Frontal cortex (tissue), 3 donors: ENCODE measurements at regions not wholly inside any gene's neighbourhood (a gene's known extent, or its start where the extent isn't known, plus 50 kb on each side); places are given as distances from the start of the nearest gene placed in this dataset.

Source experiments
- DNase-seq, 2 donors: peaks; one replicate each; pipeline ENCODE4 v3.0.0; 2012; ENCODE audit warnings: low spot score in 2 of 2
- FAIRE-seq: peaks from 2 replicates; lab custom pipeline; 2012; peaks lifted over from hg19 to GRCh38; lab: Jason Lieb, UNC
- donor health status: control.
- donor health status: control.
- donor health status: control.

DNA sequence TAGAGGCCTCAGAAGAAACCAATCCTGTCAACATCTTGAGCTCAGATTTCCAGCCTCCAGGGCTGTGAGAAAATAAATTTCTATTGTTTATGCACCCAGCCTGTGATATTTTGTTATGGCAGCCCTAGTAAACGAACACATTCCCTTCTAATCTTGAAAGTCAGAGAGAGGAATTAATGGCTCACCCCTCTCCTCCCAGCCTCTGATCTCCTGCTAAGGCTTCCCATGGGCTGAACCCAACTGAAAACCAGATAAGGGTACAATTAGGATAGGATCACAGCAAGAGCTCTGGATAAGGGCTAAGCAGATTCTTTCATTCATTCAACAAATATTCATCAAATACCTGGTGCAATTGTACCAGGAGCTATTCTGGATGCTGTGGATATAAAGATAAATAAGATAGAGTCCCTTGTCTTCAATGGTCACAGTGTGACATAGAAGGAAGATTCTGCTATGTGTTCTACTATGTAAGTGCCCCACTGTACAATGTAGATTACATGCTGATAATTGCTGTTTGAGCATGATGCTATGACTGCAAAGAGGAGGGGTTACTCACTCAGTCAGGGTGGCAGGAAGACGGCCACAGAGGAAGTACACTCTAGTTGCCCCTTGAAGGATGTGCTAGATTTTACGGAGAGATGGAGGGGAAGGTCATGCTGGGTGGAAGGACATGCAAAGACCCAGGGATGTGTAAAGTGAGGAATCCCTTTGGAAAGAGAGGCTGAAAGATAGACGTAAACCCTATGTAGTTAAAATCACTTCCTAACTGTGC, 203.3 kb upstream of the JUN start:
- FAIRE-seq (no peak), DNase-seq (no peak)

DNA sequence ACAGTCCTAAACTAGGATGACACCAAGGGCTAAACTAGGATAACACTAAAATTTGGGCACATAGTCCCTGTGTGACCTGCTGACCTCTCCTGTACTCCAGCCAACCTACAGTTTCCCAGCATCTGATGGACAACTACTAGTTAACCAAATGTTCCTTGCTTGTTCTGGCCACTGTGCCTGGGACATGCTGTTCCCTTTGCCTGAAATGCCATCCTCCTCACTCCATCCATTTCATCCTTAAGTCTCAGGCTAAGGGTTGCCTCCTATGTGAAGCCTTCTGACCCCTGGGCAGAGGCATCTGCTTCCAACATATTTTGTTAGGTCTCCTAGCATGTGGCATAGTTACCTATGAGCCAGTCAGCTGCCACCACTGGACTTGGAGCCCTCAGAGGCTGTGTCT, 204.9 kb upstream of the JUN start:
- DNase-seq (no peak), FAIRE-seq (no peak)

DNA sequence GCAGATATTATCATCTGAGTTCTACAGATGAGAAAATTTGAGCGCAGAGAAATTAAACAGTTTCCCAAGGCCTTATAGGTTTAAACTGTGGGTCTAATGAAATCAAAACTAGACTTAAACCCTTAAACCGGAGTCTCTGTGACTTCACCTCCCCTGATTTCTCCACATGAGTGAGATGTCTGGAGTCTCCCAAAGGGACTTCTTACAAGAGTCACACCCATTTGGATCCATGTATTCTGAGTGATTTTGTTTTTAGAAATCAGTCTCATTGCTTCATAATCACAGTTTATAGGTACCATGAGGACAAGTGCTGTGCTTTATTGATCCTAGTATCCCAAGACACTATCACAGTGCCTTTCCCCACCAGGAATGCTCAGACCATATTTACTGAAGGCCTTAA, 206.0 kb upstream of the JUN start:
- no peak for FAIRE-seq
- no peak for DNase-seq

DNA sequence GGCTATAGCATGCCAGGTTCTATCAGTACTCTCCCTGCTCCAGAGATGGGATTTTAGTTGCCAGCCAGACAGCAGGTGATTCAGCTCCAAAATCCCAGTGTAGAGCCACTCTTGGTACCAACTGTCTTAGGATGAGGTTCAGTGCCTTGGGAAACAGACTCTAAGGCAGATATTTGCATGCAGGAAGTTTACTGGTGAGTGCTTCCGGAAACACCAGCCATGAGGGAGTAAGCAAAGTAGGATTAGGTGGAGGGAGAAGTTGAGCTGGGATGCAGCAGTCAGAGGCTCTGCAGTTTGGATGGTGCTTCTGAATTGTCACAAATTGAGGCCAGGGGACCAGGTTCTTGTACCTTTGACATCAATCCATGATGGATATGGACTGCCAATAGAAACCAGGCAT, 207.5 kb upstream of the JUN start:
- FAIRE-seq: no peak
- no peak for DNase-seq

DNA sequence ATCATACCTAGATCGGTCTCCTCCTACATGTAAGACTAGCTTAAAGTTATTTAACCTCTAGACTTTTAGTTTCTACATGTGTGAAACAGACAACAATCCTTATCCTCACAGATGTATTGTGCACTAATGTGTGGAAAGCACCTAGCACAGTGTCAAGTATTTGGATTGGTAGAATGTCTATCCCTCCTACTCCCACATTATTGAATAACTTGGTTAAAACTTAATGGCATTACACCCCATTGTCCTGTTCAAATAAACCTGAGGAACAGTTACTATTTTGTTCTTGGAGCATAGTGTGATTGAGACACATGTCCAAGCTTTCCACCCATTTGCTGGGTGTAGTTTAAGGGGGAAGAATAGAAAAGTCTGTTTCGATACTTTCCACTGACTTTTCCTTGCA, 208.8 kb upstream of the JUN start:
- no peak for DNase-seq
- no peak for FAIRE-seq

DNA sequence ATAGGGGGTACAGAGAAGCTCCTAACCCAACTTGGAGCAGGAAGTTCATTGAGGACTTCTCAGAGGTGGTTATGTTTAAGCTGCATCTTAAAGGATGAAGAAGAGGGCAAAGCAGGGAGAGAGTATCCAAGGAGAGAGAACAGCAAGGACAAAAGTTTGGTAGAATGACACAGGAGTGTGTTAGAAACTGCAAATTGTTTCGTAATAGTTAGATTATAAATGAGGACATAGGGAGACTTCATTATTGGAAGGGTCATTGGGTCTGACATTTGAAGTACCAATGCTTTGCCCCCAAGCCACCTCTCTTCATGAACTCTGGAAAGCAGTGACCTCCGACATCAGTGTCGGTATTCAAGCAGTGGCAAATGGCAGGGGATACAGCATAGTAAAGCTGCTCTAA, 209.6 kb upstream of the JUN start:
- FAIRE-seq (no peak), DNase-seq (no peak)

DNA sequence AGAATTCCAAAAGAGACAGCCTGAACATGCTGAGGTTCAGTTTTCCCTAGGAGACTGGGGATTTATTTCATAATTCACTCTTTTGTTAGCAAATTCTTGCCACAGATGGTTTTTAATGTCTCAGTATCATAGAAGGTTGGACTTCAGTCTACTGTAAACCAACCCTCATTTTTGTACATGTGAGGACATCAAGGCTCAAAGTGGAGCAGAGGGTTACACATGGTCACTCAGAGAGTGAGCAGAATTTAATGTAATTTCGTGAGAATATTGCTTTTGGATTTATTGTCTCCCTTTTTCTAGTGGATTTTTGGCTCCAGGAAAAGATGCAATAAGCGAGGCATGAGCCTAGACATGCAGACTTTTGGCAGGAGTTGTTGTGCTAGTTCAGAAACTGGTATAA, 210.8 kb upstream of the JUN start:
- FAIRE-seq: no peak

DNA sequence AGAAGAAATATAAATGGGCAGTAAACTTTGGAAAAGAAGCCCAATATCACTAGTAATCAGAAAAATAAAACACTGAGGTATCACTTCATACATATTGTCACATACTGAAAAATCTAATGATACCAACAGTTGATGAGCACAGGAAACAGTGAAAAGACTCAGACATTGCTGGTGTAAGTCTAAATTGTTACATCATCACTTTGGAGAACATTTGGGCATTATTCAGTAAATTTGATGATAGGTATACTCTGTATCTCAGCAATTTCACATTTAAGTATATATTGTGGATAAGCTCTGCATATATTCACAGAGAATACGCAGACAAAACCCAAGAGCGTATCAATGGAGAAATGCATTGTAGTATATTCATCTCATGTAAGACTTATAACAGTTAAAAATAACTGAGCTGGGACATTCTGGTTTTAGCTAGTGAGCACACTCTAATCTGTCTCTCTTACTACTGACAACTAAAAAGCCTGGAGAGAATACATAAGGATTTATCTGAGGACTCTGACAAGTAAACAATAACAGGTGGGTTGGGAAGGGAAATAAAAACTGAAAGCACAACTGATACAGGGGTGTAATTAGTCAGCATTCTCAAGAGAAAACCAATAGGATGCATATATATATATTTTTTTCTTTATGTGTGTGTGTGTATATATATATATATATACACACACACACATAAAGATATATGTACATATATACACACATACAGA, 212.7 kb upstream of the JUN start:
- DNase-seq: no peak
- no peak for FAIRE-seq

More for the DNA sequence above, 210.8 kb upstream of the JUN start:
- no peak for DNase-seq

DNA sequence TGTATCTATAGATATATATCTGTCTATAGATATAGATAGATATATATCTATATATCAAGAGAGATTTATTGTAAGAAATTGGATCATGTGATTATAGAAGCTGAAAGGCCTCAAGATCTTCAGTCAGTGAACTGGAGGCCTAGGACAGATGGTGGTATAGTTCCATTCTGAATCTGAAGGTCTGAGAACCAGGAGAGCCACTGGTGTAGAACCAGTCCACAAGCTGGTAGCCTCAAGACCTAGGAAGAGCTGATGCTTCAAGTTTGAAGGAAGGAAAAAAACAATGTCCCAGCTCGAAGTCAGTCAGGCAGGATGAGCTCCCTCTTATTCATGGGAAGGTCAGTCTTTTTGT, 213.2 kb upstream of the JUN start:
- FAIRE-seq (no peak), DNase-seq (no peak)

DNA sequence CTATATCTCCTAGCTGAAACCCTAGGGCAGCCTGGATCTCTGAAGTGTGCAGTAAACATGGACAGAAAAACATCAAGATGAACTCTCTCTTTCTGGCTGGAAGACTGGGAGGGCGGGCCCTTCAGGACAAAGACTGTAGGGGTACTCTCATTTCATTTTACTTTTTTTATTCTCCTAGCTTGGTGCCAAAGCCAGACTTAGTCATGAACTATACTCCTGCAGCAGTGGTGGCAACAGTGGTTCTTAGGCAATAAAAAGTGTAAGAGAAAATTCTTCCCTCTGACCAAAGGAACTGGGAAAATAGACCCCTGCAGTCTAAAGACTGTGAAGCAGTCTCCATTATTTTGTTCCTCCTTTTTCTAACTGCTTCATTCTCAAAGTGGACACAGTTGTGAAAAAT, 213.8 kb upstream of the JUN start:
- FAIRE-seq (no peak), DNase-seq (no peak)

DNA sequence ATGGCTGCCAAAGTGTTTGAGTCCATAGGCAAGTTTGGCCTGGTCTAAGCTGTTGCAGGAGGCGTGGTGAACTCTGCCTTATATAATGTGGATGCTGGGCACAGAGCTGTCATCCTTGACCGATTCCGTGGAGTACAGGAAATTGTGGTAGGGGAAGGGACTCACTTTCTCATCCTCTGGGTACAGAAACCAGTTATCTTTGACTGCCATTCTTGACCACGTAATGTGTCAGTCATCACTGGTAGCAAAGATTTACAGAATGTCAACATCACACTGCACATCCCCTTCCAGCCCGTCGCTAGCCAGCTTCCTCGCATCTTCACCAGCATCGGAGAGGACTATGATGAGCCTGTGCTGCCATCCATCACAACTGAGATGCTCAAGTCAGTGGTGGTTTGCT, 215.8 kb upstream of the JUN start:
- DNase-seq: no peak
- no peak for FAIRE-seq

DNA sequence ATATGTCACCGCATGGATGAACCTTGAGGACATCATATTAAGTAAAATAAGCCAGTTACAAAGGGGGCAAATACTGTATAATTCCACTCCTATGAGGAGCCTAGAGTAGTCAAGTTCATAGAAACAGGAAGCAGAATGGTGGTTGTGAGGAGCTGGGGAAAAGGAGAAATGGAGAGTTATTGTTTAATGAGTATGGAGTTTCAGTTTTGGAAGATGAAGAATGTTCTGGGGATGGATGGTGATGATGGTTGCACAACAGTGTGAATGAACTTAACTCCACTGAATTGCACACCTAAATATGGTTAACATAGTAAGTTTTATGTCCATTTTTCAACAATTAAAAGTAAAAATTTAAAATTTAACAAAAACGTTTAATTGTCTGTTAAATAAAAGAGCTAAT, 220.9 kb upstream of the JUN start:
- DNase-seq: no peak
- no peak for FAIRE-seq

DNA sequence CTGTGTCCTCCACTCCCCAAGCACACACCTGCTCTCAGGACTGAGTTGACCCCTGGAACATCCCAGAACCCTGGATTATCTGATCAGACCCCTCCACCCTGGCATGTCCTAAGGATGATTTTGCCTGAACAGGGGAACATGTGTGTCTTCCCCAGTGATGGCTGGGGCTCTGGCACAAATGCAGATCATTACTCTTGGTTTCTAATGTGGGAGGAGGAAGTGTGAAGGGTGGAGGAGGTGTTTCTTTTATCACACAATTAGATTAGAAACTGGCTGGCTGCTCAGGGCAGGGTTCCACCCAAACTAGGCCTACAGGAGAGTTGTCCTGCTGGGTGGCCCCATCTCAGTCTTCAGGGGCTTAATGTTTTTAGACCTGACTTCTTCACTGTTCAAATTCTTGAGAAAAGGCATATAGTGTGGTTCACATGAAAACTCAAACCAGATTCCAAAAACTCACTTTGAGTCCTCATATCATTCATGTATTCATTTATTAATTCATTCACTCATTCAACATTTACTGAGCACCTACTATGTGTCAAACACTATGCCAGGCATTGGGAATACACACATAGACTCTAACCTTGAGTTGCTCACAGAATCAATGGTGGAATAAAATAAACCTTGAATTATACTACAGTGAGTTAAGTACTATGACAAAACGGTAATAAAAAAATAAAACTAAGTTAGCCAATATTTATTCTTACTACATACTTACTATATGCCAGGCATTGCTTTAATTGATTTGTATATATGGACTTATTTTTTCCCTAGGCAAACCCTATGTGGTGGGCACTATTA, 221.8 kb upstream of the JUN start:
- DNase-seq (no peak), FAIRE-seq (no peak)

DNA sequence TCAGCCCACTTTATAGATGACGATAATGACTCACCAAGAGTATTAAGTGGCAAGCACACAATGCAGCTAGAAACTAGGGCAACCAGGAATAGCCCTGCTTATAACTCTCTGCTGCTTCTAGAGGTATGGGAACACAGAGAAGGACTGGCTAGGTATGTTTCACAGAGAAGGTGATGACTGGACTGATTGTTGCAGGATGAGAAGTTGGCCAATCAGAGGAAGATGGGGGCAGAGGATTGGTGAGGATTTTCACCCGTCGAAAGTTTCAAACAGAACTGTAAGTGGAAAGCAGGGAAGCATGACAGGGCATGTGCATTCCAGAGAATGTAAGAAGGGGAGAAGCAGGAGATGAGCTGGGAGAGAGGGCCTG, 222.4 kb upstream of the JUN start:
- FAIRE-seq: no peak
- DNase-seq: no peak

DNA sequence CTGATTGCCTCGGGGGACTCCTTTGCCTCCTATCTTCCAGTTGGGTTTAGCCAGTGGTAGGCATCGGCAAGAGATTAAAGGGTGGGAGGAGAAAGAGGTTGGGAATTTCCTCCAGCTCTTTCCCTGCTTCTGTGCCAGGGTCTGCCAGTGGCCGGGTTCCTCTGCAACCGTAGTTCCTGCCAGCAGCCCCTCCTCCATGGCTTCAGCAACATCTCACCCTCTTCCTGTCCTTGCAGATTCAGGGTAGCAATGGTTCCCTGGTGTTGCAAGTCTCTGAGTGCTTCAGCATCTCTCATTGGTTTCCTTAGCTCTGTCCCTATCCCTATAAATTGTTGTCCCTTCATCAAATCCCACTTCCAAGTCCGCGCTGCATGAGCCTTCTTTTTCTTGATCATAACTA, 223.1 kb upstream of the JUN start:
- FAIRE-seq (no peak), DNase-seq (no peak)

DNA sequence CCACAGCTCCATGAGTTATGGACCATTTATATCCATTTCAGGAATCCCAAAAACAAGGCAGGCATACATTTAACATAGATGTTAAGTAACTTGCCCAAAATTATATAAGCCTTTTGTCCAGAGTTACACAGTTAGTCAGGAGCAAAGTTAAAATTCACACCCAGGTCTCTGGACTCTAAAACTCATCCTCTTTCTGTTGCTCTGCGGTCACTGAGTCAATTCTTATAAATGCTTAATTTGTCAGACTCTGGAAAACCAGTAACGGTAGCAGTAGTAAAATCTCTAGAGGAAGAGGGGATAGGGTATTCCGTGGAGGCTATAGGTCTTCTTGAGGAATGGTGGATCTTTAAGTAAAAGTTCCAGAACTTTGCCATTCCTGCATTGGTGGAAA, 223.6 kb upstream of the JUN start:
- no peak for FAIRE-seq

DNA sequence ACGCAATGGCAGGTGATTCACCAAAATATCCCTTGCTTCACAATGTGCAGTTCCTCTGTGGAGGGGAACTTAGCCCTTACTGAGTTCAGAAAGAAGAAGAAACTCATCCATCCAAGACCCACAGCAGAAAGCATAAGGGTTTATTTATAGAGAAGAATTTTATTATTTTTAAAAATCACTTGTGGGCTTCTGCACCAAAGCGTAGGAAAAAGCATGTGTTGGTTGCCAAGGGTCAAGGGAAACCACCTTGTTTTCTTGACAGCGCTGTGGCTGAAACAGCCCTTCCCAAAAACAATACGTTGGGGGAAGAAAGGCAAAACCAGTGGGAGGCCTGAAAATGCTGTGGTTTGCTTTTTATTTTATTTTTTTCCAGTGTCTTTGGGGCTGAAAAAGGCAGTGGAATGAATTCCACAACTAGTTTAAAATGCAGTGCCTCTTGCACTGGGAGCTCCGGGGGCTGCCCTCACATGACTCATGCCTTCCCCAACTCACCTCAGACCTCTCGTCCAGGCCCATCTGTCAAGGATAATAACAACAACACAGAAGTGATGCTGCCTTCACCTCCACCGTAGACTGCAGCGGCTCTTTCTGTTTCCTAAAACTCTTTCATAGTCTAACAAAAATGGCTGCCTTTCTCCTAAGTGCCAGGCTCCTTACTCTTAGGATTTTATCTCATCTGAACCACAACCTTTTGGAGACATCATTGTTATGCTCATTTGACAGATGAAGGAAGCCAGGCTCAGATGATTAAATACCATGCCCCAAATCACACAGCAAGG, 224.2 kb upstream of the JUN start:
- no peak for DNase-seq
- no peak for FAIRE-seq

More for the DNA sequence above, 223.6 kb upstream of the JUN start:
- no peak for DNase-seq

DNA sequence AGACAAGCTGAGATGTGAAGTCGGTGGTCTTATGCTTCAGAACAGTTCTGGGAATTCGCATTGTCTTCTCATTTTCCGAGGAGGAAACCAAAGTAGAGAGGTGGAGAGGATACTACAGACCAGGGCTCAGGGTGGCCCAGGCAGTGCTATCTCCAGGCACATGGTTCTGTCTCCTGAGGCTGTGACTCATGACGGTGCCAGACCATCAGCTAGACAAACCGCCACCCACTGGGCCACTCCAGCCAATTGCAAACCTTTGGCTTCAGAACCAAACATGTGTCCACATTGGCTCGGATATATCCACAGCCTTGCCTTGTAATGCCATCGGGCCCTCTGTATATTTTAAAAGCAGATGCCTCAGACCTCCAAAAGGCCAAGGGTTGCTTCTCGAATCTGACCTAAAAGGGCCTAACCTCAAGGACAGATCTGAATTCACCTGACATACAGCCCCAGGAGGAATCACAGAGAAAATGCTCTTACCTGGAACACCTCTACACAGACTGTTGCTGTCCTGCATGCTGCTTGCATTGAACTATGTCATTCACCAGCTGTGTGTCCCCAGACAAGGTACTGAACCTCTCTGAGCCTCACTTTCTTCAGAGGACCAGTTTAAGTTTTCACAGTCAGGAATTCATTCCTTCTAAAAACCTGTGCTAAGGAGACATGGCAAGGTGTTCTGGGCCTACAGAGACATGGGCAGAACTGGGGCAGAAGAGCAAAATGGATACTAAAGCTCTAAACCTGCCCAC, 224.9 kb upstream of the JUN start:
- no peak for DNase-seq
- no peak for FAIRE-seq

DNA sequence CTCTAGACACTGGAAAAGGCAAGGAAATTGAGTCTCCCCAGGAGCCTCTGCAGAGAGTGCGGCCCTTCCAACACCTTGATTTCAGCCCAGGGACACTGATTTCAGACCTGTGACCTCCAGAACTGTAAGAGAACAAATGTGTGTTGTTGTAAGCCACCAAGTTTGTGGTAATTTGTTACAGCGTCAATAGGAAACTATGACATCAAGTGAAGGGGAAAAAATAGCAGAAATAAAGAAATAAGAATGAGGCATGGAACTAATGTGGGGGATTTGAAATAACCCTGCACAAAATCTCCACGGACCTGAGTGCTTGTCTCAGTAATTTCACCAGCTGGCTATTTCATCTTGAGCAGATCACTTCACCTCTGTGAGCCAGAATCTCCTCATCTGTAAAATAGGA, 227.8 kb upstream of the JUN start:
- no peak for FAIRE-seq

DNA sequence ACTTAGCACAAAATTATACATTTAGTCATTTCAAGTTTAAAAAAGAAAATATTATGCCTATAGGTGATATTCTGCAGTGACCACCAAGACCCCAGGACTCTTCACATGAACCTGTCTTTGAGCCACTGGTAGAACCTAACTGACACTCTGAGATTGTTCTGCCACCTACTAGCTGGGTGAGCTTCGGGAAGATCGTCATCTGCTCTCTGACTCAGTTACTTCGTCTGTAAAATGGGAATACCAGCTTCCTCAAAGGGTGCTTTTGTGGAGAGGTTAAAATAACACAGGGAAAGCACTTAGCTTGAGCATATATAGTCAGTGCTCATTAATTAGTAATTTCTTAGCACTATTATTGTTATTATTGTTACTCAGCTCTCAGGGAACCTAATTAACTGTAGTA, 228.5 kb upstream of the JUN start:
- DNase-seq: no peak
- no peak for FAIRE-seq

More for the DNA sequence above, 227.8 kb upstream of the JUN start:
- no peak for DNase-seq
